GM12873 (cell line): ENCODE measurements at regions not wholly inside any gene's neighbourhood (a gene's known extent, or its start where the extent isn't known, plus 50 kb on each side); places are given as distances from the start of the nearest gene placed in this dataset.

Experiments
- CTCF ChIP-seq: IDR thresholded peaks from 2 replicates; pipeline ENCODE4 v1.5.1; 2012; ENCODE audit warnings: low read depth, mild to moderate bottlenecking, moderate library complexity, low read length, control low read depth; ENCODE audit not compliant: insufficient read depth; ENCODE audit errors: missing control alignments

- TF ChIP-seq CTCF = no peak
Observed at GRCh38 chr12:111216387-111217159, 152.3 kb downstream of the PHETA1 start.

- TF ChIP-seq CTCF = no peak
Observed at GRCh38 chr12:111215881-111216280, 153.0 kb downstream of the PHETA1 start.

- TF ChIP-seq CTCF = no peak
Observed at GRCh38 chr12:111214401-111214800, 154.5 kb downstream of the PHETA1 start.

GRCh38 chr12:111213561-111213960 is 155.3 kb downstream of the PHETA1 start:
- TF ChIP-seq CTCF = no peak

GRCh38 chr12:111212814-111213456 is 156.0 kb downstream of the PHETA1 start:
- no peak for TF ChIP-seq CTCF

GRCh38 chr12:111211910-111212757 is 156.8 kb downstream of the PHETA1 start:
- TF ChIP-seq CTCF = no peak

GRCh38 chr12:111209811-111210210 is 159.1 kb downstream of the PHETA1 start:
- no peak for TF ChIP-seq CTCF
